HepG2 (cell line): ENCODE measurements at regions not wholly inside any gene's neighbourhood (a gene's known extent, or its start where the extent isn't known, plus 50 kb on each side); places are given as distances from the start of the nearest gene placed in this dataset.

Experiments used
- CHD4 ChIP-seq: fragments of 200-600 bp; sonication (generic); IDR thresholded peaks from 2 replicates; pipeline ENCODE4 v1.7.0; 2017; ENCODE audit warnings: mild to moderate bottlenecking, low read length, borderline replicate concordance
- ELF4 ChIP-seq: sonication (generic); formaldehyde crosslinking; IDR thresholded peaks from 2 replicates; pipeline ENCODE4 v1.5.0; 2020; ENCODE audit warnings: missing genetic modification reagents, mild to moderate bottlenecking, moderate library complexity, borderline replicate concordance
- POLR2G ChIP-seq: fragments of 200-400 bp; formaldehyde crosslinking; IDR thresholded peaks from 2 replicates; pipeline ENCODE4 v1.6.1; 2018; ENCODE audit warnings: mild to moderate bottlenecking, low read depth, low read length, moderate library complexity
- SIN3A ChIP-seq: IDR thresholded peaks from 2 replicates; pipeline ENCODE4 v1.6.1; 2011; ENCODE audit warnings: low read depth, mild to moderate bottlenecking, control low read depth, low read length, borderline replicate concordance
- ZNF607 ChIP-seq: sonication (generic); formaldehyde crosslinking; IDR thresholded peaks from 2 replicates; pipeline ENCODE4 v1.5.1; 2020; ENCODE audit warnings: missing genetic modification reagents, mild to moderate bottlenecking, borderline replicate concordance
- ZNF616 ChIP-seq: sonication (generic); formaldehyde crosslinking; IDR thresholded peaks from 2 replicates; pipeline ENCODE4 v1.5.0; 2020; ENCODE audit warnings: low read depth, mild to moderate bottlenecking, missing genetic modification reagents
- TF ChIP-seq, protein P1 (sequence below): sonication (generic); formaldehyde crosslinking; IDR thresholded peaks from 2 replicates; pipeline ENCODE4 v1.4.0; 2020; ENCODE audit warnings: mild to moderate bottlenecking, missing genetic modification reagents
- TF ChIP-seq, protein P2 (sequence below): sonication (generic); formaldehyde crosslinking; IDR thresholded peaks from 2 replicates; pipeline ENCODE4 v1.4.0; 2020; ENCODE audit warnings: missing genetic modification reagents, low read depth, mild to moderate bottlenecking, borderline replicate concordance
- TF ChIP-seq, protein P3 (sequence below): sonication (generic); formaldehyde crosslinking; IDR thresholded peaks from 2 replicates; pipeline ENCODE4 v1.5.0; 2020; ENCODE audit warnings: missing genetic modification reagents

DNA sequence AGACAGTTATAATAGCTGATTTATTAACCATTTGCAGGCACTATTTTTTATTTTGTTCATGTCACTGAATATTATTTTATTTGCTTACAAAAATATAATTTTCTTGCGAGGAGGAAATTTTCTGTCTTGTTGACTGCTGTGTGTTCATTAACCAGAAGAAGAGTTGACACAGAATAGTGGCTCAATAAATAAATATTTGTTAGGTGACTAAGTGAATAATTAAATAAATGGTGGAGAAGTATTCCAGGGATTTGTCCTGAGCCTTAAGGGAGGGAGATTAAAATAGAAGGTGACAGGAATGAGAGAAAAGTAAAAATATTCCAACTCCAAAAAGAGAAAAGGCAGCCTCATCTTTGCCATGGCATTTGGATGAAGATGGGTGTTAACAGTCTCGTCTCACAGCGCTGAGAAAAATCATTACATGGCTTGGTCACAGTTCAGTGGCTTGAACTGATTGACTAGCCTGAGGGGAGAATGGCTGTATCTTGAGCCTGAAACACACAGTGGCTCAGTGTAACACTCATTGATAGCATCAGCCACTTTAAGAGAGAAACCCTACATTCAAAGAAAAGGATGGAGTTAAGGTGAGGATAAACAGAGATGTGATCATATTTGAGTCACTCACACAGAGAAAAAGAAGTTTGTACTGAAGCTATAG is 449.9 kb upstream of the NAALADL2 start (continued):
- TF ChIP-seq SIN3A (no peak), CHD4 (no peak), ZNF616 (CRISPR knock-in tag) (no peak), POLR2G (no peak), ZNF607 (CRISPR knock-in tag) (no peak), ELF4 (no peak)
- TF ChIP-seq, protein P1, sequence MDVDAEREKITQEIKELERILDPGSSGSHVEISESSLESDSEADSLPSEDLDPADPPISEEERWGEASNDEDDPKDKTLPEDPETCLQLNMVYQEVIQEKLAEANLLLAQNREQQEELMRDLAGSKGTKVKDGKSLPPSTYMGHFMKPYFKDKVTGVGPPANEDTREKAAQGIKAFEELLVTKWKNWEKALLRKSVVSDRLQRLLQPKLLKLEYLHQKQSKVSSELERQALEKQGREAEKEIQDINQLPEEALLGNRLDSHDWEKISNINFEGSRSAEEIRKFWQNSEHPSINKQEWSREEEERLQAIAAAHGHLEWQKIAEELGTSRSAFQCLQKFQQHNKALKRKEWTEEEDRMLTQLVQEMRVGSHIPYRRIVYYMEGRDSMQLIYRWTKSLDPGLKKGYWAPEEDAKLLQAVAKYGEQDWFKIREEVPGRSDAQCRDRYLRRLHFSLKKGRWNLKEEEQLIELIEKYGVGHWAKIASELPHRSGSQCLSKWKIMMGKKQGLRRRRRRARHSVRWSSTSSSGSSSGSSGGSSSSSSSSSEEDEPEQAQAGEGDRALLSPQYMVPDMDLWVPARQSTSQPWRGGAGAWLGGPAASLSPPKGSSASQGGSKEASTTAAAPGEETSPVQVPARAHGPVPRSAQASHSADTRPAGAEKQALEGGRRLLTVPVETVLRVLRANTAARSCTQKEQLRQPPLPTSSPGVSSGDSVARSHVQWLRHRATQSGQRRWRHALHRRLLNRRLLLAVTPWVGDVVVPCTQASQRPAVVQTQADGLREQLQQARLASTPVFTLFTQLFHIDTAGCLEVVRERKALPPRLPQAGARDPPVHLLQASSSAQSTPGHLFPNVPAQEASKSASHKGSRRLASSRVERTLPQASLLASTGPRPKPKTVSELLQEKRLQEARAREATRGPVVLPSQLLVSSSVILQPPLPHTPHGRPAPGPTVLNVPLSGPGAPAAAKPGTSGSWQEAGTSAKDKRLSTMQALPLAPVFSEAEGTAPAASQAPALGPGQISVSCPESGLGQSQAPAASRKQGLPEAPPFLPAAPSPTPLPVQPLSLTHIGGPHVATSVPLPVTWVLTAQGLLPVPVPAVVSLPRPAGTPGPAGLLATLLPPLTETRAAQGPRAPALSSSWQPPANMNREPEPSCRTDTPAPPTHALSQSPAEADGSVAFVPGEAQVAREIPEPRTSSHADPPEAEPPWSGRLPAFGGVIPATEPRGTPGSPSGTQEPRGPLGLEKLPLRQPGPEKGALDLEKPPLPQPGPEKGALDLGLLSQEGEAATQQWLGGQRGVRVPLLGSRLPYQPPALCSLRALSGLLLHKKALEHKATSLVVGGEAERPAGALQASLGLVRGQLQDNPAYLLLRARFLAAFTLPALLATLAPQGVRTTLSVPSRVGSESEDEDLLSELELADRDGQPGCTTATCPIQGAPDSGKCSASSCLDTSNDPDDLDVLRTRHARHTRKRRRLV (CRISPR knock-in tag) = no peak
- TF ChIP-seq, protein P2, sequence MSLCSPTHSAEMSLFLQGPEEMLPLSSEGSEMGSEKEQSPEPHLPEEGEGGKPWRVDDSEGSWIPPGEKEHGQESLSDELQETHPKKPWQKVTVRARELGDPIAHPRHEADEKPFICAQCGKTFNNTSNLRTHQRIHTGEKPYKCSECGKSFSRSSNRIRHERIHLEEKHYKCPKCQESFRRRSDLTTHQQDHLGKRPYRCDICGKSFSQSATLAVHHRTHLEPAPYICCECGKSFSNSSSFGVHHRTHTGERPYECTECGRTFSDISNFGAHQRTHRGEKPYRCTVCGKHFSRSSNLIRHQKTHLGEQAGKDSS (CRISPR knock-in tag) = no peak
- TF ChIP-seq, protein P3, sequence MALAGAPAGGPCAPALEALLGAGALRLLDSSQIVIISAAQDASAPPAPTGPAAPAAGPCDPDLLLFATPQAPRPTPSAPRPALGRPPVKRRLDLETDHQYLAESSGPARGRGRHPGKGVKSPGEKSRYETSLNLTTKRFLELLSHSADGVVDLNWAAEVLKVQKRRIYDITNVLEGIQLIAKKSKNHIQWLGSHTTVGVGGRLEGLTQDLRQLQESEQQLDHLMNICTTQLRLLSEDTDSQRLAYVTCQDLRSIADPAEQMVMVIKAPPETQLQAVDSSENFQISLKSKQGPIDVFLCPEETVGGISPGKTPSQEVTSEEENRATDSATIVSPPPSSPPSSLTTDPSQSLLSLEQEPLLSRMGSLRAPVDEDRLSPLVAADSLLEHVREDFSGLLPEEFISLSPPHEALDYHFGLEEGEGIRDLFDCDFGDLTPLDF (CRISPR knock-in tag) = no peak
